SK-N-SH treated with all-trans-retinoic acid at 6 μM for 48 hours (cell line): ENCODE measurements at regions not wholly inside any gene's neighbourhood (a gene's known extent, or its start where the extent isn't known, plus 50 kb on each side); places are given as distances from the start of the nearest gene placed in this dataset.

Experiments used
- ATAC-seq: fragments of 200-7000 bp; cut with Tn5 transposase; 3 replicates; pipeline ENCODE4 v1.9.1; 2020; ENCODE audit warnings: mild to moderate bottlenecking, moderate library complexity
- ARNTL ChIP-seq: fragments of 450-650 bp; formaldehyde crosslinking; IDR thresholded peaks from 2 replicates; pipeline ENCODE4 v1.5.0; 2020; ENCODE audit warnings: low read depth, mild to moderate bottlenecking, moderate library complexity, borderline replicate concordance
- BACH2 ChIP-seq: fragments of 250-450 bp; sonication (Bioruptor Pico); IDR thresholded peaks from 2 replicates; pipeline ENCODE4 v1.9.0; 2021; ENCODE audit warnings: mild to moderate bottlenecking, borderline replicate concordance
- CREB5 ChIP-seq: fragments of 250-450 bp; sonication (Bioruptor Pico); IDR thresholded peaks from 2 replicates; pipeline ENCODE4 v1.5.1; 2020; ENCODE audit warnings: low read depth, mild to moderate bottlenecking, moderate library complexity
- CSDC2 ChIP-seq: fragments of 250-450 bp; sonication (Bioruptor Pico); IDR thresholded peaks from 2 replicates; pipeline ENCODE4 v1.5.0; 2020; ENCODE audit warnings: mild to moderate bottlenecking, moderate library complexity
- CSRNP3 ChIP-seq: fragments of 250-450 bp; sonication (Bioruptor Pico); IDR thresholded peaks from 2 replicates; pipeline ENCODE4 v1.5.1; 2021; ENCODE audit warnings: mild to moderate bottlenecking, moderate library complexity
- ESRRG ChIP-seq: fragments of 250-450 bp; sonication (Bioruptor Pico); IDR thresholded peaks from 2 replicates; pipeline ENCODE4 v1.6.1; 2021; ENCODE audit warnings: mild to moderate bottlenecking
- GLIS3 ChIP-seq: fragments of 250-450 bp; sonication (Bioruptor Pico); IDR thresholded peaks from 2 replicates; pipeline ENCODE4 v1.5.0; 2020; ENCODE audit warnings: mild to moderate bottlenecking, moderate library complexity
- ISL1 ChIP-seq: fragments of 250-450 bp; sonication (Bioruptor Pico); IDR thresholded peaks from 2 replicates; pipeline ENCODE4 v2.1.2; 2022; ENCODE audit warnings: mild to moderate bottlenecking, moderate library complexity
- OSR1 ChIP-seq: fragments of 250-450 bp; sonication (Bioruptor Pico); IDR thresholded peaks from 2 replicates; pipeline ENCODE4 v1.8.0; 2022; ENCODE audit warnings: moderate library complexity, mild to moderate bottlenecking, inconsistent platforms
- PATZ1 ChIP-seq: fragments of 250-450 bp; sonication (Bioruptor Pico); IDR thresholded peaks from 2 replicates; pipeline ENCODE4 v1.8.0; 2020; ENCODE audit warnings: mild to moderate bottlenecking, moderate library complexity, borderline replicate concordance
- POU6F1 ChIP-seq: fragments of 250-450 bp; sonication (Bioruptor Pico); IDR thresholded peaks from 2 replicates; pipeline ENCODE4 v1.8.0; 2021; ENCODE audit warnings: low read depth, mild to moderate bottlenecking, moderate library complexity, borderline replicate concordance
- RARB ChIP-seq: fragments of 250-450 bp; sonication (Bioruptor Pico); IDR thresholded peaks from 2 replicates; pipeline ENCODE4 v1.8.0; 2021; ENCODE audit warnings: mild to moderate bottlenecking, moderate library complexity
- SNAI2 ChIP-seq: fragments of 250-450 bp; sonication (Bioruptor Pico); IDR thresholded peaks from 2 replicates; pipeline ENCODE4 v1.5.0; 2020; ENCODE audit warnings: mild to moderate bottlenecking, moderate library complexity
- TCF4 ChIP-seq: fragments of 250-450 bp; sonication (Bioruptor Pico); IDR thresholded peaks from 2 replicates; pipeline ENCODE4 v1.8.0; 2021; ENCODE audit warnings: mild to moderate bottlenecking, moderate library complexity, borderline replicate concordance
- TOX ChIP-seq: fragments of 250-450 bp; sonication (Bioruptor Pico); IDR thresholded peaks from 2 replicates; pipeline ENCODE4 v1.8.0; 2021; ENCODE audit warnings: mild to moderate bottlenecking, moderate library complexity, borderline replicate concordance
- TSHZ2 ChIP-seq: fragments of 250-450 bp; sonication (Bioruptor Pico); IDR thresholded peaks from 2 replicates; pipeline ENCODE4 v1.5.0; 2020; ENCODE audit warnings: mild to moderate bottlenecking, moderate library complexity
- ZC3H10 ChIP-seq: fragments of 250-450 bp; sonication (Bioruptor Pico); IDR thresholded peaks from 2 replicates; pipeline ENCODE4 v1.5.1; 2021; ENCODE audit warnings: mild to moderate bottlenecking, moderate library complexity
- ZFP3 ChIP-seq: fragments of 250-450 bp; sonication (Bioruptor Pico); IDR thresholded peaks from 2 replicates; pipeline ENCODE4 v1.5.0; 2020; ENCODE audit warnings: mild to moderate bottlenecking, moderate library complexity
- ZNF565 ChIP-seq: fragments of 450-650 bp; formaldehyde crosslinking; conservative IDR thresholded peaks from 2 replicates; pipeline ENCODE4 v1.5.0; 2020; ENCODE audit warnings: low read depth, mild to moderate bottlenecking, moderate library complexity
- ZNF70 ChIP-seq: fragments of 450-650 bp; formaldehyde crosslinking; IDR thresholded peaks from 2 replicates; pipeline ENCODE4 v1.5.0; 2020; ENCODE audit warnings: mild to moderate bottlenecking, moderate library complexity
- ZNF8 ChIP-seq: fragments of 450-650 bp; formaldehyde crosslinking; IDR thresholded peaks from 2 replicates; pipeline ENCODE4 v1.5.0; 2020; ENCODE audit warnings: mild to moderate bottlenecking, moderate library complexity

GRCh38 chr1:58893257-58893869 is 109.5 kb upstream of the JUN start:
- no peak for ATAC-seq
- TF ChIP-seq TOX (CRISPR knock-in tag) (no peak), ESRRG (CRISPR knock-in tag) (no peak), ZNF70 (no peak), ARNTL (no peak), SNAI2 (CRISPR knock-in tag) (no peak), CREB5 (CRISPR knock-in tag) (no peak), OSR1 (CRISPR knock-in tag) (no peak), ZFP3 (CRISPR knock-in tag) (no peak), POU6F1 (CRISPR knock-in tag) (no peak), PATZ1 (CRISPR knock-in tag) (no peak), BACH2 (CRISPR knock-in tag) (no peak), CSDC2 (CRISPR knock-in tag) (no peak), GLIS3 (CRISPR knock-in tag) (no peak), TSHZ2 (CRISPR knock-in tag) (no peak), TCF4 (CRISPR knock-in tag) (no peak), RARB (no peak), CSRNP3 (CRISPR knock-in tag) (no peak)

GRCh38 chr1:58895082-58895481 is 111.2 kb upstream of the JUN start:
- no peak for ATAC-seq

More at GRCh38 chr1:58895082-58895481, 111.2 kb upstream of the JUN start:
- TF ChIP-seq ISL1 (no peak), ZC3H10 (no peak), CREB5 (CRISPR knock-in tag) (no peak), BACH2 (CRISPR knock-in tag) (no peak), TSHZ2 (CRISPR knock-in tag) (no peak), CSRNP3 (CRISPR knock-in tag) (no peak), ZNF8 (CRISPR knock-in tag) (no peak), GLIS3 (CRISPR knock-in tag) (no peak), POU6F1 (CRISPR knock-in tag) (no peak), RARB (no peak), ZNF70 (no peak), ZNF565 (CRISPR knock-in tag) (no peak)
- TF ChIP-seq, all 23 proteins: peak for 0
